Fibroblast of lung (primary cell): ENCODE measurements at regions not wholly inside any gene's neighbourhood (a gene's known extent, or its start where the extent isn't known, plus 50 kb on each side); places are given as distances from the start of the nearest gene placed in this dataset.

Experiments used
- DNase-seq, 2 donors: peaks; one replicate each; pipeline versions ENCODE4 v3.0.0 to v3.0.0-alpha.2; 2010; ENCODE audit warnings: low read depth in 2 of 2
- H2AFZ ChIP-seq: 2 replicates; pipeline ENCODE4 v1.5.1; 2012; ENCODE audit warnings: low read length, control low read depth, inconsistent platforms
- H3K27ac ChIP-seq: 2 replicates; pipeline ENCODE4 v1.5.1; 2011; ENCODE audit warnings: low read length, control low read depth; ENCODE audit not compliant: insufficient read depth
- H3K27me3 ChIP-seq: 2 replicates; pipeline ENCODE4 v1.5.1; 2011; ENCODE audit warnings: mild to moderate bottlenecking, low read length; ENCODE audit not compliant: control insufficient read depth, insufficient read depth
- H3K36me3 ChIP-seq: 2 replicates; pipeline ENCODE4 v1.5.1; 2011; ENCODE audit warnings: low read length; ENCODE audit not compliant: control insufficient read depth, insufficient read depth
- H3K4me1 ChIP-seq: 2 replicates; pipeline ENCODE4 v1.5.1; 2011; ENCODE audit warnings: low read length; ENCODE audit not compliant: control insufficient read depth, insufficient read depth; ENCODE audit errors: extremely low read depth
- H3K4me2 ChIP-seq: 2 replicates; pipeline ENCODE4 v1.5.1; 2011; ENCODE audit warnings: low read length, control low read depth; ENCODE audit not compliant: insufficient read depth; ENCODE audit errors: extremely low read depth
- H3K4me3 ChIP-seq, 4 experiments: fragments of 200-600 bp in 1 of 4; sonication (generic) in 1 of 4; replicated peaks in 1 of 4; 2 replicates each; pipeline ENCODE4 v1.5.1; 2011 to 2016; ENCODE audit warnings: low read length in 4 of 4, low read depth in 3 of 4, mild to moderate bottlenecking in 3 of 4, control low read depth in 2 of 4, inconsistent platforms in 1 of 4, mixed read lengths in 1 of 4; ENCODE audit not compliant: insufficient read depth in 1 of 4; ENCODE audit errors: control extremely low read depth in 1 of 4
- H3K79me2 ChIP-seq: 2 replicates; pipeline ENCODE4 v1.5.1; 2012; ENCODE audit warnings: mild to moderate bottlenecking, low read length, inconsistent platforms; ENCODE audit not compliant: control insufficient read depth, insufficient read depth
- H3K9ac ChIP-seq: 2 replicates; pipeline ENCODE4 v1.5.1; 2011; ENCODE audit warnings: mild to moderate bottlenecking, low read length, control low read depth; ENCODE audit not compliant: insufficient read depth
- H3K9me3 ChIP-seq: 2 replicates; pipeline ENCODE4 v1.5.1; 2012; ENCODE audit warnings: low read depth, low read length; ENCODE audit not compliant: control insufficient read depth, insufficient read depth
- H4K20me1 ChIP-seq: 2 replicates; pipeline ENCODE4 v1.5.1; 2011; ENCODE audit warnings: low read length; ENCODE audit not compliant: control insufficient read depth, insufficient read depth; ENCODE audit errors: extremely low read depth
- EZH2 ChIP-seq: IDR thresholded peaks from 2 replicates; pipeline ENCODE4 v1.5.1; 2012; ENCODE audit warnings: low read length, control low read depth, mild to moderate bottlenecking; ENCODE audit errors: missing control alignments
- TF ChIP-seq, protein P1 (sequence below), 2 donors: IDR thresholded peaks in 1 of 2; conservative IDR thresholded peaks in 1 of 2; 1 replicate in 1 of 2; 2 replicates in 1 of 2; pipeline ENCODE4 v1.5.1; 2011 to 2012; ENCODE audit warnings: low read length in 2 of 2, control low read depth in 1 of 2, inconsistent platforms in 1 of 2, low read depth in 1 of 2, mild to moderate bottlenecking in 1 of 2

GRCh38 chr14:98325761-98326160 is 946.2 kb downstream of the BCL11B start:
- TF ChIP-seq, protein P1, sequence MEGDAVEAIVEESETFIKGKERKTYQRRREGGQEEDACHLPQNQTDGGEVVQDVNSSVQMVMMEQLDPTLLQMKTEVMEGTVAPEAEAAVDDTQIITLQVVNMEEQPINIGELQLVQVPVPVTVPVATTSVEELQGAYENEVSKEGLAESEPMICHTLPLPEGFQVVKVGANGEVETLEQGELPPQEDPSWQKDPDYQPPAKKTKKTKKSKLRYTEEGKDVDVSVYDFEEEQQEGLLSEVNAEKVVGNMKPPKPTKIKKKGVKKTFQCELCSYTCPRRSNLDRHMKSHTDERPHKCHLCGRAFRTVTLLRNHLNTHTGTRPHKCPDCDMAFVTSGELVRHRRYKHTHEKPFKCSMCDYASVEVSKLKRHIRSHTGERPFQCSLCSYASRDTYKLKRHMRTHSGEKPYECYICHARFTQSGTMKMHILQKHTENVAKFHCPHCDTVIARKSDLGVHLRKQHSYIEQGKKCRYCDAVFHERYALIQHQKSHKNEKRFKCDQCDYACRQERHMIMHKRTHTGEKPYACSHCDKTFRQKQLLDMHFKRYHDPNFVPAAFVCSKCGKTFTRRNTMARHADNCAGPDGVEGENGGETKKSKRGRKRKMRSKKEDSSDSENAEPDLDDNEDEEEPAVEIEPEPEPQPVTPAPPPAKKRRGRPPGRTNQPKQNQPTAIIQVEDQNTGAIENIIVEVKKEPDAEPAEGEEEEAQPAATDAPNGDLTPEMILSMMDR (conservative IDR thresholded peaks at IDR 0.05 in 1 of 2, IDR thresholded peaks at IDR 0.05 in 1 of 2; ENCODE audit: low read depth in 1 of 2, low read length in 2 of 2), result no peak
- no peak for TF ChIP-seq EZH2
- Histone ChIP-seq H3K4me3 (no peak overlapping the region), H3K27ac (no peak overlapping the region), H4K20me1 (no peaks in the 10 kb centered on the region), H3K4me2 (no peak overlapping the region), H3K9me3 (no peaks in the 10 kb centered on the region), H3K79me2 (no peaks in the 10 kb centered on the region), H3K36me3 (no peaks in the 10 kb centered on the region), H2AFZ (no peak overlapping the region), H3K4me1 (no peaks in the 10 kb centered on the region), H3K9ac (no peak overlapping the region), H3K27me3 (no peaks in the 10 kb centered on the region)
- DNase-seq, result peak in 1 of 2 donors; percentile 16

GRCh38 chr14:98328496-98328895 is 943.5 kb downstream of the BCL11B start:
- Histone ChIP-seq H4K20me1 (no peaks in the 10 kb centered on the region), H3K9ac (no peak overlapping the region), H2AFZ (no peak overlapping the region), H3K4me3 (no peak overlapping the region), H3K27ac (no peak overlapping the region), H3K4me2 (no peak overlapping the region), H3K4me1 (no peaks in the 10 kb centered on the region), H3K36me3 (no peaks in the 10 kb centered on the region), H3K9me3 (no peaks in the 10 kb centered on the region), H3K79me2 (no peaks in the 10 kb centered on the region), H3K27me3 (no peaks in the 10 kb centered on the region)
- TF ChIP-seq, protein P1 (conservative IDR thresholded peaks at IDR 0.05 in 1 of 2, IDR thresholded peaks at IDR 0.05 in 1 of 2; ENCODE audit: low read depth in 1 of 2, low read length in 2 of 2), result no peak
- no peak for TF ChIP-seq EZH2
- no peak for DNase-seq

DNA sequence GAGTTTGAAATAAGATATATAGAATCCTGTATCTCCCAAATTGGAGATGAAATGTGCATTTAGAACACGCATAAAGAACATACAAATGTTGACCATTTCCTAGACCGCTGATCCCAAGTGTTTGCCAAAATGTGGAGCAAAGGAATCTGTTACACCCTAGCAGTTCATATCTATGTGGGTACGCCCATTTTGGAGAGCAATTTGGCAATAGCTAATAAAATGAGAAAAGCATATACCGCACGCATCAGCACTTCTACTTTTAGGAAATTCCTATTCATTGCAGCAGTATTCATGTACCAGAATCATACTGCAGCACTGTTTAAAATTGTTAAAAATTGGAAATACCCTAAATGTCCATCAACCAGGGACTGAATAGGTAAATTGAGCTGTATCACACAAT is 937.8 kb downstream of the BCL11B start:
- Histone ChIP-seq H3K9ac (no peak overlapping the region), H2AFZ (no peak overlapping the region), H3K27me3 (no peaks in the 10 kb centered on the region), H3K27ac (no peak overlapping the region), H3K4me2 (no peak overlapping the region), H4K20me1 (no peaks in the 10 kb centered on the region), H3K4me3 (no peak overlapping the region), H3K79me2 (no peaks in the 10 kb centered on the region), H3K9me3 (no peaks in the 10 kb centered on the region), H3K4me1 (no peaks in the 10 kb centered on the region), H3K36me3 (no peaks in the 10 kb centered on the region)
- TF ChIP-seq EZH2, result no peak
- TF ChIP-seq, protein P1 (conservative IDR thresholded peaks at IDR 0.05 in 1 of 2, IDR thresholded peaks at IDR 0.05 in 1 of 2; ENCODE audit: low read depth in 1 of 2, low read length in 2 of 2), result no peak
- DNase-seq, result no peak
